HG02610 (cell line): ENCODE measurements at regions not wholly inside any gene's neighbourhood (a gene's known extent, or its start where the extent isn't known, plus 50 kb on each side); places are given as distances from the start of the nearest gene placed in this dataset.

Experiments
- ATAC-seq: cut with Tn5 transposase; IDR thresholded peaks from one replicate; pipeline ENCODE4 v1.9.1; 2021; ENCODE audit warnings: mild to moderate bottlenecking, moderate library complexity; ENCODE audit not compliant: unreplicated experiment

GRCh38 chr1:87194271-87194774 is 134.4 kb upstream of the LMO4 start:
- no peak for ATAC-seq

GRCh38 chr1:87194856-87195255 is 133.8 kb upstream of the LMO4 start:
- ATAC-seq = no peak

DNA sequence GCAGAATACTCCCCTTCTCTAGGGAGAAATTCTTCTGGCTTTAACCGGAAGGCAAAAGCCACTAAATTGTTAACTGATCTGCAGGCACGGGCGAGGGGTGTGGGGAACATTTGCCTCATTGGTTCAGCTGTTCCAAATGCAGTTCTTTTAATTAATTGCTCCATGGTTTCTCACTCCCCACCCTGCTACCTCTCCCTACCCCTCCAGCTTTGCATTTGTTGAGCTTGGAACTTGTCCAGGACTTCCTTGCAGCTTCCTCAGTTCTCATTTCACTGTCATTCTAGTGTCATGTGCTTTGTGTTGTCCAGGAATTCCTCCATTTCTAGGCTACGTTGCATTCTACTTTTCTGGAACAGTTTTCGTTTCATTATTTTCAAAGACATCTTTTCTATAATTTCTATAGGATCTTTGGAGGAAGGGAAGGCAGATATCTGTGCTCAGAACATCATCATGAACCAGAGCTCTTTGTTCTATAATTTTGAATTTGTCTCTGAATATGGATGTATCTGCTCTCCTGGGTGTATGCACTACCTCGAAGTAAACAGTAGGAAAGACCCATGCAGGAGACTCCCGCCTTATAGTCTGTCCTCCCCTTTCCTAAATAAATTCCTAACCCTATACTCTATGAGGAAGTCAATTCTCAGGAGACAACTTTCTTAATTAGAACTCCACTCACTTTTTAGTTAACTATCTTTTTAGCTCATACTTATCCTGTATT is 132.4 kb upstream of the LMO4 start:
- no peak for ATAC-seq

DNA sequence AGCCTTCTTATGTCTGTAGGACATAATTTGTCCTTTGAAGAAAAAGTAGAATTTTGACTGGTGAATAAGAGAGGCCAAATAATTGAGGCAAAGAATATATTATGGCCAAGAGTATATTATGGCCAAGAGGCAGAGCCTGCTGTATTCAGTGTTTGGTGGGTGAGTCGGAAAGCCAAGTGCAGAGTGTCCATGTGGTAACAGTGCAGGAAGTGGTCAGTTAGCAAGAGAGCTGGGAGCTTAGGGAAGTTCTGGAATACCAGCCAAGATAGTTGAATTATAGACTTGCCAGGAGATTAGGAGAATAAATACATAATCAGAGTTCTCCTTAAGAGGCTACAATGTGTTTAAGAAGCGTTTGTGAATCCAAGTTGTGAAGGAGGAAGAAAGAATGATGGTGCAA is 131.5 kb upstream of the LMO4 start:
- no peak for ATAC-seq

DNA sequence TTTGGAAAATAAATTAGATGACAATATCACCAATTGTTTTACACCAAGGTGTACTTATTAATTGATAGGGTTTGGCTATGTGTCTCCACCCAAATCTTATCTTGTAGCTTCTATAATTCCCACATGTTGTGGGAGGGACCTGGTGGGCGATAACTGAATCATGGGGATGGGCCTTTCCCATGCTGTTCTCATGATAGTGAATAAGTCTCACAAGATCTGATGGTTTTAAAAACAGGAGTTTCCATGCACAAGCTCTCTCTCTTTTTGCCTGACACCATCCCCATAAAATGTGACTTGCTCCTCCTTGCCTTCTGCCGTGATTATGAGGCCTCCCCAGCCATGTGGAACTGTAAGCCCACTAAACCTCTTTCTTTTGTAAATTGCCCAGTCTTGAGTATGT is 131.0 kb upstream of the LMO4 start:
- ATAC-seq = no peak

DNA sequence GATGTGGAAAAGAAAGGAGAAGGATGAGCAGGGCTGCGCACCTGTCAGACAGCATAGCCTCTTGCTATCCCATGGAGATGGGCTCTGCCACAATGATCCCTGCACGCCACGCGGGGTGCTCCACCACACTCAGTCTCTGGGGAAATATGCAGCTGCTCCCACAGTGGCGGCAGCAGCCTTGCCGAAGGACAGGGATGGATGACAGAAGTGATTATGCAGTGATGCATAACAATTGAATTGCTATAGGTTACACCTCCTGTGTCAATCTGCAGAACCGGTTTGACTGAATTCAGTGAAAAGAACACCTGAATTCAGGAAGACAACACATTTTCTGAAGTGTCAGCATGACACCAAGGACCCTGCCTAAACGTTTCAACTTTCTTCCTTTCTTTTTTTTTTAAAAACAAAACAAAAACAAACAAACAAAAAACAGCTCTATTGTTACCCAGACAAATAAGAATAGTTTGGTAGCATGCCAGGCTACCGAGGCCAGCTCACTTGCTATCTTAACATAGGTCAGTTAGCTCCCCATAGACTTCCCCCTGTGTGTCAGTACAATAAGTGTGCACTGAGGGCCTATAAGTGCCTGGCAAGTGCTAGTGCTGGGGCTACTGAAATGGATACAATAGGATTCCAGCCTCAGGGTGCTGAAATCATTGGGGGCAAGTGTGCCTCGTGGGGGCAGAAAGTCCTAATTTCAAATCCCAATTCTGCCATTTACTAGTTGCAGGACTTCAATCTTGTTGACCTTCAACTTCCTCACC is 127.6 kb upstream of the LMO4 start:
- no peak for ATAC-seq

DNA sequence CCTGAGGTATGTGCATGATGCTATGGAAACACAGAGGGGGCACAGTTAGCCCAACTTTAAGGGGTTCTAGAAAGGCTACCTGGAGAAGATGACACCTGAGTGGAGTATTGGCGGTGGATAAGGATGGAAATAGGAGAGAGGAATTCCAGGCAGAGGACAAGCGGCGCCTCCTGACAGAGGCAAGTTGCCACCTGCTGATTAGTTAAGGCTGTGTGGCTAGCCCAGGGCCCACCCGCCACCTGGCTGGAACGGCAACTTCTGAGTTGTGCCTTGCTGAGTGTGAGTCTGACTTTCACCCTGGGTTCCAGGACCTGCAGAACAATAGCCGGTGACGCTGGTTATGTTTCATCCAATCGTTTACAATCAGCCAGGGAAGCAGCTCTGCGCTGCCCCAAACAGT is 126.9 kb upstream of the LMO4 start:
- ATAC-seq = no peak

GRCh38 chr1:87202451-87202850 is 126.2 kb upstream of the LMO4 start:
- ATAC-seq = no peak

GRCh38 chr1:87202922-87203655 is 125.6 kb upstream of the LMO4 start:
- ATAC-seq = peak; percentile 90

DNA sequence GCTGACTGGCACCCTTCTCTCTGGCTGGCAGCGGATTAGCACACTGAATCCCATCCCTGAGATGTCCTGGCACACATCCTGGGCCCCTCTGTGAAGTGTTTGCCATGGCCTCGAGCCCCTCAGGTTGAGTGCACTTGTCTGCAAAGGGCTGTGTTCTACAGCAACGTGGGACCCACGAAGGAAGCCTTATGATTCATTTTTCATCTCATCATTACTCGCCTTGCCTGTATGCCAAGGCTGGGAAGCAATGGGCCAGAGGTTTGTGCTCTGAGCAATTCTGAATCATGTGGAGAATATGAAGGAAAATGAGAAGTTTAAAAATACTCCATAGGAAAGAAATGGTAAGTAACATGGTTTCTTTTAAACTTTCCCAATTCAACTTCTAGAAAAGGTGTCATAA is 124.8 kb upstream of the LMO4 start:
- no peak for ATAC-seq

- no peak for ATAC-seq
Observed at GRCh38 chr1:87204441-87204840, 124.2 kb upstream of the LMO4 start.

GRCh38 chr1:87204921-87205320 is 123.8 kb upstream of the LMO4 start:
- no peak for ATAC-seq

DNA sequence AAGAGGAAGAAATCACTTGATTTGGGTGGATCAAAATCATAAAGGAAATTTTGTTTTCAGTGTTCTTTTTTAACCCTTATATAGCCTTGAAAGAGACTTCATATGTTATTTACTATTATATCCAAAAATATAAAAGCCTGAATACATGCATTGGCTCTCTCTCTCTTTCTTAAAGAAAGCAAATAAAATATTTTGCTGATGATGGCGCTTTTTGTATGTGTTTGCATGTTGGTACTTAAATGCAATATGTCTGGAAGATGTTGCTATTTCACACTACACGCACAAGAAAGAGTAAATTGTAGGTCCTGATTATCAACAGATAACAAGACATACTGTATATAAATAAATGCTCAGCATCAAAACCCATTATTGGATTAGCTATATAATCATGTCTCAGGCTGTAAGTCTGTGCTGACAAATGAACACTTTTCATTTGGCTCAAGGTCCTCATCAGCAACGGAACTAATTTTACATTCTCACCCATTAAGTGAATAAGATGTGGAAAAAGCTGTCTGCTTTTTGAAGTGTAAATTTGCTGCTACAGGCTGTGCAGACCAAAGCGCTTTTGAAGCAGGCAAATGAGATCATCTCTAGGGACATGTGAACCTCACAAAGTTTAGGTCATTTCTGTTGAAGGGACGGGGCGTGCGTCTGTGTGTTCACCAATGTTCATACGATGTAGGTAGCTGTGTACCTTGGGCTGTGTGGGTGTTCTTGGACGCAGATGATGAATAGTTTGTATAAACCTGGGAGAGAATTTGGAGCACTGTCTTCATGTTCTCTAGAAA is 122.4 kb upstream of the LMO4 start:
- no peak for ATAC-seq

- no peak for ATAC-seq
Observed at GRCh38 chr1:87208080-87208479, 120.6 kb upstream of the LMO4 start.

GRCh38 chr1:87208931-87209330 is 119.7 kb upstream of the LMO4 start:
- ATAC-seq = no peak

DNA sequence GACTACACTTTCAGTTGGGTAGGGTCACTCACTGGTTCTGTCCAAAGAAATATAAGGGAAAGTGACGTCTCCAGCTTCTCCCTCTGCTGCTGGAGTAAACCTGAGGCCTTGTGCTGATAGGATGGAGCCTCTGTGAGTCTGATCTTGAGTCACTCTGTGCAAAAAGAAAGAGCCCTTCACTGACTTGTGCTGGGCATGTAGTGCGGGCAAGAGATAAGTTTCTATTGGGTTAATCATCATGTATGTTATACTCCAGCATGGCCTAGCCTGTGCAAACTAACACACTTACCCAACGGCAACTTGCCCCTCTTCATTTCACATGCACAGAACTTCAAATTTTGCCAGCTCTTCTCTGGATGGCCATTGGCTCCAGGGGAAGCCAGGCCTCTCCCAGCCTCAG is 118.5 kb upstream of the LMO4 start:
- ATAC-seq = no peak

GRCh38 chr1:87212431-87213134 is 116.1 kb upstream of the LMO4 start:
- no peak for ATAC-seq

DNA sequence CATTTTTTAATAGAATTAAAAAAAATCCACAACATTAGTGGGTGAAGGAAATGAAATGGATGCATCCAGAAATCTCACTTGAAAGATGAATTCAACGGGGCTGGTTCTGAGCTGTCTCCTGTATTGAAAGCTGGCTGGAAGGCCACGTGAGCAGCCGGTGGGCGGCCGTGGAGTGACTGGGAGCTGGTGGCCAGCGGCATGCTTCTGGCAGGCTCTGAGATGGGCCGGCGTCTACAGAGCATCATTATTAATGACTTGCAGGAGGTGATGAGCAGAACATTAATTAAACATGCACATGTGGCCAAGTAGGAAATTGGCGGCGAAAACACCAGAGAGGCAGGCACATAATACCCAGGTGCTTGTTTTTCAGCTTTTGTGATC is 115.6 kb upstream of the LMO4 start:
- ATAC-seq = no peak

DNA sequence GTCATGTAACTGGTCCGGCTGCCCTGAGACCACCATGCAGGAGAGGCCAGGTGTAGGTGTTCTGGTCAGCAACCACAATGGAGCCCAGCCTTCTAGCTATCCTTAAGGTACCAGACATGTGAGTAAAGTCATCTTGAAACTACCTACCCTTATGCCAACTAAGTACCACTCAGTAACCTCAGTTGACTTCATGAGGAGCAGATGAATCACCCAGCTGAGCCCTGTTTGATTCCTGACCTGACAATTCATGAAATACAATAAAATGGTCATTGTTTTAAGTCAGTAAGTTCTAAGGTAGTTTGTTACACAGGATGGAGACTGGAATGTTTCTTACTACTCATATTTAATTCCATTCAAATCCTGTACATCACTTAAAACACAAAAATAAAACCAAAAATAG is 113.1 kb upstream of the LMO4 start:
- no peak for ATAC-seq

DNA sequence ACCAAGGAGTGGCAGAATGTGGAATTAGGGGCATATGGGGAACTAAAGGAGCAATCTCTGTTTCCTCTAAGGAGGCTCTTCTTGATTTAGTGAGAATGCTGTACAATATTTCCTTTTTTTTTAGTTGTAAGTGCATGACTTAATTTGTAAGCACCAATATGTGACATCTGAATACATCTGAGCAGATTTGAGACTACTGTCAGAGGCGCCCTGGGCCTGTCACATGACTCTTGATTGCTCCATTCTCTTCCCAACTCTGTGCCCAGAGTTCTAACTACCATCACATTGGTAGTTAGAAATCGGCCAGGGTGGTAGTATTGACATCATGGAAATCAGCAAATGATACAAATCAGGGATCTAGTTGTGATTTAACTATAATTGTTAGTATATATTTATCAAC is 110.1 kb upstream of the LMO4 start:
- ATAC-seq = no peak
